ENCODE measurements at regions not wholly inside any gene's neighbourhood (a gene's known extent, or its start where the extent isn't known, plus 50 kb on each side); places are given as distances from the start of the nearest gene placed in this dataset.

DNA sequence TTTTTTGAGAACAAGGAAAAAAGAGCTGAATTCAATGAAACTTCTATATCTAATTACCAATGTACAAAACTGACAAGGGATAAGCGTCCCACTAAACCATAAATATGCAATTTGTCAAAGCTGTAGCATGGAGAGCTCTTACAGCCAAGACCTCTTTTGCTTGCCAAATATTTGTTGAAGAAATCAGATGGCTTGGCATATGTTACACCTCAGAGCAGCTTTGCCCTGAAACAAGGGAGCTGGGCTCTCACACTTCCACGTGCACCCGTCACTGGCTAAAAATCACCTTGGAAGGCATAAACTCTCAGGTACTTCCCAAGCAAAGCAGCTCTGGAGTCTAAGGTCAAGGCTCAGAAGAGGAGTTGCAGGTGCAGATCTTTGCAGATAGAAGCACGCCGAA, 324.7 kb upstream of the SLCO3A1 start:
- TF ChIP-seq, protein P1, sequence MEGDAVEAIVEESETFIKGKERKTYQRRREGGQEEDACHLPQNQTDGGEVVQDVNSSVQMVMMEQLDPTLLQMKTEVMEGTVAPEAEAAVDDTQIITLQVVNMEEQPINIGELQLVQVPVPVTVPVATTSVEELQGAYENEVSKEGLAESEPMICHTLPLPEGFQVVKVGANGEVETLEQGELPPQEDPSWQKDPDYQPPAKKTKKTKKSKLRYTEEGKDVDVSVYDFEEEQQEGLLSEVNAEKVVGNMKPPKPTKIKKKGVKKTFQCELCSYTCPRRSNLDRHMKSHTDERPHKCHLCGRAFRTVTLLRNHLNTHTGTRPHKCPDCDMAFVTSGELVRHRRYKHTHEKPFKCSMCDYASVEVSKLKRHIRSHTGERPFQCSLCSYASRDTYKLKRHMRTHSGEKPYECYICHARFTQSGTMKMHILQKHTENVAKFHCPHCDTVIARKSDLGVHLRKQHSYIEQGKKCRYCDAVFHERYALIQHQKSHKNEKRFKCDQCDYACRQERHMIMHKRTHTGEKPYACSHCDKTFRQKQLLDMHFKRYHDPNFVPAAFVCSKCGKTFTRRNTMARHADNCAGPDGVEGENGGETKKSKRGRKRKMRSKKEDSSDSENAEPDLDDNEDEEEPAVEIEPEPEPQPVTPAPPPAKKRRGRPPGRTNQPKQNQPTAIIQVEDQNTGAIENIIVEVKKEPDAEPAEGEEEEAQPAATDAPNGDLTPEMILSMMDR (IDR thresholded peaks at IDR 0.05), result no peak
- TF ChIP-seq POLR2A (IDR thresholded peaks at IDR 0.05), result no peak
